ENCODE measurements at regions not wholly inside any gene's neighbourhood (a gene's known extent, or its start where the extent isn't known, plus 50 kb on each side); places are given as distances from the start of the nearest gene placed in this dataset.
"Not testable (repeated sequence)": the region's sequence is repeated elsewhere in the genome, so short reads cannot be mapped to it uniquely, and the experiment has no call there.

DNA sequence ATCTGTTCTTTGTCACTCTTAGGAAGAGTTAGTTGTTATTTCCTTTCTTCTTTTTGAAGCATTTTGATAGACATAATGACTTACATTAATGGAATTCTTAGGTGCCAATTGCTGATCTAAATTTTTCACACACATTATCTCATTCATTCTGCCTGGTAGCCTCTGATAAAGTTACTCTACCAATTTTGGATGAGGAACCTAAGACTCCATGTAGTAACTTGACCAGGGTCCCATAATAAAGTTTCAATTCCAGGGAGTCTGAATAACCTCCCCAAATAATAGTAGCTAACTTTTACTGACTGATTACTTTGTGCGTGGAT, 73.2 kb upstream of the CITED2 start:
- H3K9me3 ChIP-seq (ENCODE audit: control insufficient read depth in 2 of 2, low read length in 2 of 2), result no peaks in the 10 kb centered on the region
- no peak overlapping the region for H3K4me3 Mint-ChIP-seq
- no peak overlapping the region for H3K27ac ChIP-seq (ENCODE audit: insufficient read depth, low read length, poor library complexity, severe bottlenecking)
- no peak overlapping the region for H3K4me3 ChIP-seq (ENCODE audit: low read depth, low read length)
- no peaks in the 10 kb centered on the region for H3K9me3 Mint-ChIP-seq
- H3K27me3 Mint-ChIP-seq, result peaks cover 9% of the 10 kb centered on the region
- H3K36me3 Mint-ChIP-seq, result no peaks in the 10 kb centered on the region
- no peaks in the 10 kb centered on the region for H3K27me3 ChIP-seq (ENCODE audit: control insufficient read depth, insufficient read depth, low read length)
- H3K27ac Mint-ChIP-seq, result no peak overlapping the region
- H3K4me1 ChIP-seq (ENCODE audit: control insufficient read depth, insufficient read depth, low read length, poor library complexity, severe bottlenecking), result no peaks in the 10 kb centered on the region
- peaks cover 0 to 2% (median 0%) of the 10 kb centered on the region in 4 donors for H3K4me1 Mint-ChIP-seq
- no peak for DNase-seq
- ATAC-seq (ENCODE audit: low read depth in 2 of 2), result no peak
- no peaks in the 10 kb centered on the region for H3K36me3 ChIP-seq (ENCODE audit: control insufficient read depth, insufficient read depth, low read length)

DNA sequence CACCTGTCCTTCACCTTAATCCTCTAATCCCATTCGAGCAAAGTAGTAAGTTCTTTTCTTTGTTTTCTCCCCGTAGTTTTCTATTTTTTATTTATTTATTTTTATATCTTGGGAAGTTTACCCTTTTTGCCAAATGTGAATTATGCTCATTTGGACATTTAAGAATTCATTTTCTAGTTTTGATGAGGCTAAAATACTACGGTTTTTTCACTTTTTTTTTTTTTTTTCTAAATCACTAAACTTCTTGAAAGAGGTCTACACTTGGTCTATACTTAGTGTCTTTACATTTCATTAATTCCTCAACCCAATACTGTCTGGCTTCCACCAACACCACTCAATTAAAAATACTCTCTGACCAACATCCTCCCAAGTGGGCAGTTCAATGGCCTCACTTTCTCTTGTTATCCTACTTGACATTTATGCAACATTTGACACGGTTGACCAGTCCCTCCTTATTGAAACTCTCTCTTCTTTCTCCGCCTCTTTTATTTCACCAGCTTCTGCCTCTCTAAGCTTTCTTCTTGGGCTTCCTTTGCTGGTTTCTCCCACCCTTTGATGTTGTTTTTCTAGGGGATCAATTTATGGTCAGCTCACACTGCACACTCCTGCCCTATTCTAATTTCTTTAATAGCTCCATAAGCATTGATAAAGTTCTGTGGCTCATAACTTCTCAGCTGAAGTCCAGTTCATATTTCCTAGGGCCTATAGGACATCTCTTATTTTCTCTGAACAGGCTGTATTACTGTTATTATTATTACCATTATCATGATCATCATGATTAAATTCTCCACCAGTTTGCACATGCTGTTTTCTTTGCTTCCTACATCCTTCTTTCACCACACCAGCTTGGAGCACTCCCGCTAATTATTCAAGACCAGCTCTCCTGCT, 72.6 kb upstream of the CITED2 start:
- no peak for ATAC-seq (ENCODE audit: low read depth in 2 of 2)
- H3K4me3 Mint-ChIP-seq, result no peak overlapping the region
- Histone ChIP-seq H3K27me3 (ENCODE audit: control insufficient read depth, insufficient read depth, low read length) (no peaks in the 10 kb centered on the region), H3K9me3 (ENCODE audit: control insufficient read depth in 2 of 2, low read length in 2 of 2) (no peaks in the 10 kb centered on the region), H3K4me1 (ENCODE audit: control insufficient read depth, insufficient read depth, low read length, poor library complexity, severe bottlenecking) (no peaks in the 10 kb centered on the region), H3K27ac (ENCODE audit: insufficient read depth, low read length, poor library complexity, severe bottlenecking) (no peak overlapping the region), H3K4me3 (ENCODE audit: low read depth, low read length) (no peak overlapping the region), H3K36me3 (ENCODE audit: control insufficient read depth, insufficient read depth, low read length) (no peaks in the 10 kb centered on the region)
- no peaks in the 10 kb centered on the region for H3K36me3 Mint-ChIP-seq
- DNase-seq, result no peak
- peaks cover 0 to 3% (median 1%) of the 10 kb centered on the region in 4 donors for H3K4me1 Mint-ChIP-seq
- H3K27me3 Mint-ChIP-seq, result peaks cover 9% of the 10 kb centered on the region
- H3K27ac Mint-ChIP-seq, result no peak overlapping the region
- no peaks in the 10 kb centered on the region for H3K9me3 Mint-ChIP-seq

DNA sequence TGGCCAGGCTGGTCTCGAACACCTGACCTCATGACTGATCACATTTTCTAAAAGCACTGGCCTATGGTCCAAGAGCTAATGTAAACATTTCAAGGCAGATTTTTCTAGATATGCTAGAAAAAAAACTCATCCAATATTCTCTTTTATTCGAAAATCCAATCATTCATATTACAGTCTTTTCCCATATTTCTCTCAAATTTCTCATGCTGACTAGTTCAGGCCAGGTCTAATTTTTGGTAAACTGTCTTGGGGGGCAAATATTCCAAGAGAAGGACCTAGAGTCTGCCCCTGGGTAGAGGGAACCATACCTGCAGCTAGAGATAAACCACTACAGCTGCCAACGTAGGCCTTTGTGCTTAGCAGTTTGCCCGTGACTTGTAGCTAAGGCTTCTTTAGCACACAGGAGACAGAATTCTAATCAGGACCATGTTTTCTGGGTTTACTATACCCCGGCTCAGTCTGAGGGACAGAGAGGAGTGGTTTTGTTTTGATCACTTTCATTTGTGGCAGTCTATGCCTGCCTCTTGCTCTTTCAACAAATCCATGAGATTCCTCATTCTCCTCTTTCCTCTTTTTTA, 71.8 kb upstream of the CITED2 start:
- no peak for ATAC-seq (ENCODE audit: low read depth in 2 of 2)
- Histone ChIP-seq H3K36me3 (ENCODE audit: control insufficient read depth, insufficient read depth, low read length) (no peaks in the 10 kb centered on the region), H3K9me3 (ENCODE audit: control insufficient read depth in 2 of 2, low read length in 2 of 2) (no peaks in the 10 kb centered on the region), H3K27ac (ENCODE audit: insufficient read depth, low read length, poor library complexity, severe bottlenecking) (no peak overlapping the region), H3K4me1 (ENCODE audit: control insufficient read depth, insufficient read depth, low read length, poor library complexity, severe bottlenecking) (no peaks in the 10 kb centered on the region), H3K4me3 (ENCODE audit: low read depth, low read length) (no peak overlapping the region), H3K27me3 (ENCODE audit: control insufficient read depth, insufficient read depth, low read length) (no peaks in the 10 kb centered on the region)
- peaks cover 15% of the 10 kb centered on the region for H3K27me3 Mint-ChIP-seq
- H3K27ac Mint-ChIP-seq, result no peak overlapping the region
- H3K4me3 Mint-ChIP-seq, result no peak overlapping the region
- H3K9me3 Mint-ChIP-seq, result no peaks in the 10 kb centered on the region
- H3K36me3 Mint-ChIP-seq, result no peaks in the 10 kb centered on the region
- H3K4me1 Mint-ChIP-seq, result peaks cover 0 to 3% (median 1%) of the 10 kb centered on the region in 4 donors
- DNase-seq, result no peak

DNA sequence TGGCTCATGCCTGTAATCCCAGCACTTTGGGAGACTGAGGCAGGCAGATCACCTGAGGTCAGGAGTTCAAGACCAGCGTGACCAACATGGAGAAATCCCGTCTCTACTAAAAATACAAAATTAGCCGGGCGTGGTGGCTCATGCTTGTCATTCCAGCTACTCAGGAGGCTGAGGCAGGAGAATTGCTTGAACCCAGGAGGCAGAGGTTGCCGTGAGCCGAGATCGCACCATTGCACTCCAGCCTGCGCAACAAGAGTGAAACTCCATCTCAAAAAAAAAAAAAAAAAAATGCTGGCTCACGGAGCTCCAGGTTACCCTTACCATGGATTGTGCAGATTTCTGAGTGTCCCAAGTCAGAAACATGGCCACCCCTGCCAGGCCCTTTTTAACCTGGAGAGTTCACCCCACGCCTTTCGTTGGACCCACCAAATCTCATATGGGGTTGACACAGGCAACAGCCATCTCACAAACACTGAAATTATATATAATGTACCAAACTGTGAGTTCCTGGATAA, 69.9 kb upstream of the CITED2 start:
- not testable (repeated sequence) for H3K4me1 Mint-ChIP-seq; H3K9me3 Mint-ChIP-seq; H3K36me3 Mint-ChIP-seq; H3K4me3 ChIP-seq (ENCODE audit: low read depth, low read length); H3K9me3 ChIP-seq (ENCODE audit: control insufficient read depth in 2 of 2, low read length in 2 of 2); DNase-seq; H3K27me3 ChIP-seq (ENCODE audit: control insufficient read depth, insufficient read depth, low read length); H3K27ac Mint-ChIP-seq; H3K27ac ChIP-seq (ENCODE audit: insufficient read depth, low read length, poor library complexity, severe bottlenecking); H3K4me3 Mint-ChIP-seq; H3K4me1 ChIP-seq (ENCODE audit: control insufficient read depth, insufficient read depth, low read length, poor library complexity, severe bottlenecking); H3K36me3 ChIP-seq (ENCODE audit: control insufficient read depth, insufficient read depth, low read length); ATAC-seq (ENCODE audit: low read depth in 2 of 2)
- H3K27me3 Mint-ChIP-seq, result peaks cover 21% of the 10 kb centered on the region

DNA sequence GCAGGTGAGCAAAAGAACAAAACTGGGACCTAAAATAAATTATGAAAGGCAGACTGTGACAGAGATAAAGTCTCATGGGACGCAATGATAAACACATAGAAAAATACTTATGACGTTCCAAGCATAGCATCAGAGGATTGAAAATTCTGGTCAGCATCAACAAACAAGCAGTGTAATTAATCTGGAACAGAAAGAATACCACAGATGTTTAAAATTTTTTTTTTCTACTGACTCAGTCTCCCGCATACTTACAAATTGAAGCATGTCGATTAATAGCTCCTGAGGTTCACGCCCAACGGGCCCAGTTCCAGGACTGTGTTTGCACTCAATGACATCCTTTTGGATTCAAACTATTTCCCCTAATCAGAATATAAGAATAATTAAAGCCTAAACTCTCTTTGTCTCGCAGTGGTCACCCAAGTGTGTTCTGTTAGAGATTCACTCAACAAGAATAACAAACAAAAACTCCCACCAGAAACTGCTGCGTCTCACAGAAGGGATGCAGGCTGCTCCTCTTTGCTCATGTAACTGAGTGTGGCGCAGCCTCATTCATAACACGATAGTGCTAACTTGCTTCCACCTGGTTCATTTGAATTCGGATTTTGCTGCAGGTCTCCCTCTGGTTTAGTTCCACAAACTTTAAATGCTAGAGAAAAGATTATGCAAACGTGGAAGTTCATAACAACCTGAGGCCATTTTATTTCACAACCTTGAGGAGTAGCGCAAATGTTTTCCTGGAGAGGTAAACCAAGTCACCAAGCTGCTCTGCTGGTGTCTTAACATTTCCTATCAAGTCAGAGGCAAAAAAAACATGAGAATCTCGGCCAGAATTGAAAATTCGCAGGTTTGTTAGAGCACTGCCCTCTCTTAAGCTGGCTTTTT, 69.0 kb upstream of the CITED2 start:
- Mint-ChIP-seq H3K4me1 (peaks cover 0 to 3% (median 1%) of the 10 kb centered on the region in 4 donors), H3K9me3 (no peaks in the 10 kb centered on the region), H3K36me3 (no peaks in the 10 kb centered on the region), H3K27ac (no peak overlapping the region), H3K27me3 (peaks cover 25% of the 10 kb centered on the region), H3K4me3 (no peak overlapping the region)
- Histone ChIP-seq H3K36me3 (ENCODE audit: control insufficient read depth, insufficient read depth, low read length) (no peaks in the 10 kb centered on the region), H3K27ac (ENCODE audit: insufficient read depth, low read length, poor library complexity, severe bottlenecking) (no peak overlapping the region), H3K4me3 (ENCODE audit: low read depth, low read length) (no peak overlapping the region), H3K4me1 (ENCODE audit: control insufficient read depth, insufficient read depth, low read length, poor library complexity, severe bottlenecking) (no peaks in the 10 kb centered on the region), H3K9me3 (ENCODE audit: control insufficient read depth in 2 of 2, low read length in 2 of 2) (no peaks in the 10 kb centered on the region), H3K27me3 (ENCODE audit: control insufficient read depth, insufficient read depth, low read length) (no peaks in the 10 kb centered on the region)
- ATAC-seq (ENCODE audit: low read depth in 2 of 2) (no peak), DNase-seq (no peak)

DNA sequence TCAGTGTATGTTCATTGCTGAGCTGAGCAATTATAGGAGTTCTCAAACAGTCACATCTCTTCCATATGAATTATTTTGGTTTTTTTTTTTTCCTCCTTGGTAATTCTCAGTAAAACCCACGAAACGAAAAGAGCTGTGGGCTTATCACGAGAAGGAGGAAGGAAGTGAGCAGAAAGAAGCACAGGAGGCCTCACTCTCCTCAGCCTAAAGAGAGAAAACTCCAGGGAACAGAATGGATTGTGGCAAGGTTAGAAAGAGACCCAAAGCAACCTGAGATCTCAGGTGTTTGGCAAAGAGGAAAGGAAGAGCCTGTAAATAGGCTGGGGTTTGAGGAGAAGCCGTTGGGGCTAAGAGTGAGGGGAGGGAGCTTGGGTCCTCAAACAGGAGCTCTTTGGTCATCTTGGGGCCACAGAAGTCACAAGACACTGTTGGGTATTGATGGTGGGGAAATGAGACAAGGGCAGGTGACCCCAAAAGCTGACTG, 67.8 kb upstream of the CITED2 start:
- no peaks in the 10 kb centered on the region for H3K9me3 Mint-ChIP-seq
- H3K36me3 Mint-ChIP-seq, result no peaks in the 10 kb centered on the region
- H3K36me3 ChIP-seq (ENCODE audit: control insufficient read depth, insufficient read depth, low read length), result no peaks in the 10 kb centered on the region
- no peaks in the 10 kb centered on the region for H3K9me3 ChIP-seq (ENCODE audit: control insufficient read depth in 2 of 2, low read length in 2 of 2)
- H3K27ac Mint-ChIP-seq, result no peak overlapping the region
- no peak overlapping the region for H3K27ac ChIP-seq (ENCODE audit: insufficient read depth, low read length, poor library complexity, severe bottlenecking)
- H3K27me3 ChIP-seq (ENCODE audit: control insufficient read depth, insufficient read depth, low read length), result peaks cover 2% of the 10 kb centered on the region
- H3K4me1 Mint-ChIP-seq, result peaks cover 0 to 3% (median 1%) of the 10 kb centered on the region in 4 donors
- H3K4me3 Mint-ChIP-seq, result peak overlapping the region in 2 of 4 donors; percentile 39 to 49
- peaks cover 32% of the 10 kb centered on the region for H3K27me3 Mint-ChIP-seq
- H3K4me3 ChIP-seq (ENCODE audit: low read depth, low read length), result no peak overlapping the region
- ATAC-seq (ENCODE audit: low read depth in 2 of 2) (no peak), DNase-seq (peak in 1 of 3 donors; percentile 26)
- H3K4me1 ChIP-seq (ENCODE audit: control insufficient read depth, insufficient read depth, low read length, poor library complexity, severe bottlenecking), result no peaks in the 10 kb centered on the region

GRCh38 chr6:139439349-139439748, 64.9 kb upstream of the CITED2 start:
- ATAC-seq (ENCODE audit: low read depth in 2 of 2), result no peak

More at GRCh38 chr6:139439349-139439748, 64.9 kb upstream of the CITED2 start:
- DNase-seq, result no peak
- peaks cover 4% of the 10 kb centered on the region for H3K27me3 ChIP-seq (ENCODE audit: control insufficient read depth, insufficient read depth, low read length)
- H3K4me1 Mint-ChIP-seq, result peaks cover 0 to 3% (median 0%) of the 10 kb centered on the region in 4 donors
- H3K4me1 ChIP-seq (ENCODE audit: control insufficient read depth, insufficient read depth, low read length, poor library complexity, severe bottlenecking), result no peaks in the 10 kb centered on the region
- H3K4me3 ChIP-seq (ENCODE audit: low read depth, low read length), result no peak overlapping the region
- no peak overlapping the region for H3K27ac ChIP-seq (ENCODE audit: insufficient read depth, low read length, poor library complexity, severe bottlenecking)
- no peak overlapping the region for H3K4me3 Mint-ChIP-seq
- H3K9me3 Mint-ChIP-seq, result peaks cover 0 to 3% (median 0%) of the 10 kb centered on the region in 7 donors
- no peaks in the 10 kb centered on the region for H3K9me3 ChIP-seq (ENCODE audit: control insufficient read depth in 2 of 2, low read length in 2 of 2)
- no peaks in the 10 kb centered on the region for H3K36me3 ChIP-seq (ENCODE audit: control insufficient read depth, insufficient read depth, low read length)
- H3K27me3 Mint-ChIP-seq, result peaks cover 35% of the 10 kb centered on the region
- no peak overlapping the region for H3K27ac Mint-ChIP-seq
- H3K36me3 Mint-ChIP-seq, result no peaks in the 10 kb centered on the region

Measured in CD4-positive, CD25-positive, alpha-beta regulatory T cell (primary cell).